Activated CD4-positive, alpha-beta memory T cell treated with anti-CD3 and anti-CD28 coated beads for 36 hours (primary cell): ENCODE measurements at regions not wholly inside any gene's neighbourhood (a gene's known extent, or its start where the extent isn't known, plus 50 kb on each side); places are given as distances from the start of the nearest gene placed in this dataset.

Experiments
- CTCF ChIA-PET: fragments of 350-600 bp; sonication (Branson Sonifier 250); formaldehyde crosslinking; loops from one replicate; lab custom pipeline; 2021; ENCODE audit warnings: antibody characterized with exemption, inconsistent platforms; lab: Charles Lee
- POLR2A ChIA-PET: fragments of 350-600 bp; sonication (Branson Sonifier 250); formaldehyde crosslinking; loops from one replicate; lab custom pipeline; 2021; ENCODE audit warnings: antibody characterized with exemption; lab: Charles Lee
- DNase-seq: peaks from one replicate; pipeline ENCODE4 v3.0.0-alpha.2; 2020
- H3K27ac Mint-ChIP-seq: one replicate; pipeline ENCODE4 v1.8.0; 2021; ENCODE audit warnings: mixed read lengths
- H3K27me3 Mint-ChIP-seq: one replicate; pipeline ENCODE4 v1.8.0; 2021; ENCODE audit warnings: mixed read lengths
- H3K36me3 Mint-ChIP-seq: one replicate; pipeline ENCODE4 v1.8.0; 2021; ENCODE audit warnings: mixed read lengths
- H3K4me1 Mint-ChIP-seq: one replicate; pipeline ENCODE4 v1.8.0; 2021; ENCODE audit warnings: low read depth, mixed read lengths
- H3K4me3 Mint-ChIP-seq: one replicate; pipeline ENCODE4 v1.8.0; 2021; ENCODE audit warnings: mild to moderate bottlenecking, mixed read lengths
- H3K9me3 Mint-ChIP-seq: one replicate; pipeline ENCODE4 v1.8.0; 2021; ENCODE audit warnings: mixed read lengths
- intact Hi-C: fragments of 100-400 bp; cut with micrococcal nuclease; formaldehyde crosslinking; loops from one replicate; pipeline ENCODE4 v1.15.1; 2023

GRCh38 chr12:93273834-93274564 lies 103.7 kb upstream of the NUDT4 start:
- H3K4me1 Mint-ChIP-seq = peaks cover 5% of the 10 kb centered on the region
- peaks cover 2% of the 10 kb centered on the region for H3K9me3 Mint-ChIP-seq
- H3K4me3 Mint-ChIP-seq = no peak overlapping the region
- POLR2A ChIA-PET = no interaction called here
- CTCF ChIA-PET = no interaction called here
- intact Hi-C loops = no loop called here
- no peaks in the 10 kb centered on the region for H3K36me3 Mint-ChIP-seq
- DNase-seq = no peak
- H3K27me3 Mint-ChIP-seq = no peaks in the 10 kb centered on the region
- H3K27ac Mint-ChIP-seq = no peak overlapping the region

GRCh38 chr12:93274937-93275336 lies 102.8 kb upstream of the NUDT4 start:
- CTCF ChIA-PET = no interaction called here

GRCh38 chr12:93275589-93275988 lies 102.1 kb upstream of the NUDT4 start:
- Mint-ChIP-seq H3K9me3 (peaks cover 2% of the 10 kb centered on the region), H3K4me3 (no peak overlapping the region), H3K36me3 (no peaks in the 10 kb centered on the region), H3K27ac (no peak overlapping the region), H3K27me3 (no peaks in the 10 kb centered on the region), H3K4me1 (peaks cover 5% of the 10 kb centered on the region)
- no peak for DNase-seq
- ChIA-PET CTCF (no interaction called here), POLR2A (no interaction called here)
- intact Hi-C loops = no loop called here

More at GRCh38 chr12:93274937-93275336, 102.8 kb upstream of the NUDT4 start:
- H3K9me3 Mint-ChIP-seq = peaks cover 2% of the 10 kb centered on the region
- H3K36me3 Mint-ChIP-seq = no peaks in the 10 kb centered on the region
- intact Hi-C loops = no loop called here
- DNase-seq = no peak
- H3K27me3 Mint-ChIP-seq = no peaks in the 10 kb centered on the region
- peaks cover 5% of the 10 kb centered on the region for H3K4me1 Mint-ChIP-seq
- H3K4me3 Mint-ChIP-seq = no peak overlapping the region
- POLR2A ChIA-PET = no interaction called here
- no peak overlapping the region for H3K27ac Mint-ChIP-seq

GRCh38 chr12:93279565-93280412 lies 97.9 kb upstream of the NUDT4 start:
- DNase-seq = no peak
- H3K27ac Mint-ChIP-seq = no peak overlapping the region
- H3K9me3 Mint-ChIP-seq = no peaks in the 10 kb centered on the region
- H3K36me3 Mint-ChIP-seq = no peaks in the 10 kb centered on the region
- H3K4me3 Mint-ChIP-seq = no peak overlapping the region
- H3K27me3 Mint-ChIP-seq = no peaks in the 10 kb centered on the region
- ChIA-PET POLR2A (no interaction called here), CTCF (no interaction called here)
- intact Hi-C loops = no loop called here
- no peaks in the 10 kb centered on the region for H3K4me1 Mint-ChIP-seq

GRCh38 chr12:93287149-93287548 lies 90.6 kb upstream of the NUDT4 start:
- POLR2A ChIA-PET = no interaction called here
- intact Hi-C loops = no loop called here
- Mint-ChIP-seq H3K4me1 (no peaks in the 10 kb centered on the region), H3K4me3 (no peak overlapping the region), H3K36me3 (no peaks in the 10 kb centered on the region), H3K27me3 (no peaks in the 10 kb centered on the region), H3K27ac (no peak overlapping the region), H3K9me3 (no peaks in the 10 kb centered on the region)
- CTCF ChIA-PET = no interaction called here
- DNase-seq = no peak

GRCh38 chr12:93288626-93289025 lies 89.1 kb upstream of the NUDT4 start:
- ChIA-PET CTCF (no interaction called here), POLR2A (no interaction called here)
- Mint-ChIP-seq H3K27ac (no peak overlapping the region), H3K4me3 (no peak overlapping the region), H3K9me3 (no peaks in the 10 kb centered on the region), H3K27me3 (no peaks in the 10 kb centered on the region), H3K4me1 (no peaks in the 10 kb centered on the region), H3K36me3 (no peaks in the 10 kb centered on the region)
- DNase-seq = no peak
- intact Hi-C loops = no loop called here

- no peak overlapping the region for H3K27ac Mint-ChIP-seq
- no peaks in the 10 kb centered on the region for H3K9me3 Mint-ChIP-seq
- H3K36me3 Mint-ChIP-seq = no peaks in the 10 kb centered on the region
- H3K4me3 Mint-ChIP-seq = no peak overlapping the region
- DNase-seq = no peak
- intact Hi-C loops = no loop called here
- no peaks in the 10 kb centered on the region for H3K27me3 Mint-ChIP-seq
- no peaks in the 10 kb centered on the region for H3K4me1 Mint-ChIP-seq
- ChIA-PET CTCF (no interaction called here), POLR2A (no interaction called here)
Observed at GRCh38 chr12:93290391-93290790, 87.3 kb upstream of the NUDT4 start.

- no peaks in the 10 kb centered on the region for H3K4me1 Mint-ChIP-seq
- H3K27me3 Mint-ChIP-seq = no peaks in the 10 kb centered on the region
- no peak overlapping the region for H3K27ac Mint-ChIP-seq
- ChIA-PET POLR2A (no interaction called here), CTCF (no interaction called here)
- no peak for DNase-seq
- intact Hi-C loops = no loop called here
- no peaks in the 10 kb centered on the region for H3K9me3 Mint-ChIP-seq
- no peaks in the 10 kb centered on the region for H3K36me3 Mint-ChIP-seq
- no peak overlapping the region for H3K4me3 Mint-ChIP-seq
Observed at GRCh38 chr12:93292213-93292612, 85.5 kb upstream of the NUDT4 start.

GRCh38 chr12:93292731-93293566 lies 84.8 kb upstream of the NUDT4 start:
- ChIA-PET CTCF (no interaction called here), POLR2A (no interaction called here)

GRCh38 chr12:93297032-93297431 lies 80.7 kb upstream of the NUDT4 start:
- intact Hi-C loops = no loop called here
- Mint-ChIP-seq H3K9me3 (no peaks in the 10 kb centered on the region), H3K27me3 (no peaks in the 10 kb centered on the region), H3K27ac (no peak overlapping the region), H3K36me3 (no peaks in the 10 kb centered on the region), H3K4me3 (no peak overlapping the region), H3K4me1 (no peaks in the 10 kb centered on the region)
- ChIA-PET CTCF (interaction anchor here (0.6 to 1.3 kb wide), 2 partner anchors 199 to 310 kb away, joined by 3 to 7 read pairs; no protein-coding TSS in a partner anchor), POLR2A (no interaction called here)
- DNase-seq = no peak

More at GRCh38 chr12:93292731-93293566, 84.8 kb upstream of the NUDT4 start:
- Mint-ChIP-seq H3K27ac (no peak overlapping the region), H3K27me3 (no peaks in the 10 kb centered on the region), H3K4me3 (no peak overlapping the region), H3K9me3 (no peaks in the 10 kb centered on the region), H3K4me1 (no peaks in the 10 kb centered on the region), H3K36me3 (no peaks in the 10 kb centered on the region)
- no peak for DNase-seq
- intact Hi-C loops = no loop called here

- DNase-seq = no peak
- ChIA-PET CTCF (interaction anchor here (0.6 to 1.3 kb wide), 3 partner anchors 134 to 310 kb away, joined by 3 to 7 read pairs (median 3); no protein-coding TSS in a partner anchor), POLR2A (no interaction called here)
- Mint-ChIP-seq H3K27me3 (no peaks in the 10 kb centered on the region), H3K36me3 (no peaks in the 10 kb centered on the region), H3K4me3 (no peak overlapping the region), H3K9me3 (no peaks in the 10 kb centered on the region), H3K27ac (no peak overlapping the region), H3K4me1 (no peaks in the 10 kb centered on the region)
- intact Hi-C loops = no loop called here
Observed at GRCh38 chr12:93297536-93297935, 80.2 kb upstream of the NUDT4 start.

GRCh38 chr12:93299262-93299846 lies 78.4 kb upstream of the NUDT4 start:
- Mint-ChIP-seq H3K9me3 (no peaks in the 10 kb centered on the region), H3K27me3 (no peaks in the 10 kb centered on the region), H3K27ac (no peak overlapping the region), H3K36me3 (no peaks in the 10 kb centered on the region), H3K4me1 (no peaks in the 10 kb centered on the region), H3K4me3 (no peak overlapping the region)
- POLR2A ChIA-PET = no interaction called here
- CTCF ChIA-PET = no interaction called here
- DNase-seq = no peak
- intact Hi-C loops = no loop called here
